GM21423 (cell line): ENCODE measurements at regions not wholly inside any gene's neighbourhood (a gene's known extent, or its start where the extent isn't known, plus 50 kb on each side); places are given as distances from the start of the nearest gene placed in this dataset.

ENCODE experiments used
- ATAC-seq: cut with Tn5 transposase; IDR thresholded peaks from one replicate; pipeline ENCODE4 v1.9.1; 2021; ENCODE audit warnings: mild to moderate bottlenecking, moderate library complexity; ENCODE audit not compliant: unreplicated experiment

GRCh38 chr2:22634167-22634566 lies 750.8 kb upstream of the KLHL29 start:
- ATAC-seq, result no peak

GRCh38 chr2:22656426-22656825 lies 728.6 kb upstream of the KLHL29 start:
- no peak for ATAC-seq

GRCh38 chr2:22673529-22673928 lies 711.5 kb upstream of the KLHL29 start:
- ATAC-seq, result no peak

GRCh38 chr2:22683914-22684313 lies 701.1 kb upstream of the KLHL29 start:
- ATAC-seq, result no peak

GRCh38 chr2:22690096-22690495 lies 694.9 kb upstream of the KLHL29 start:
- no peak for ATAC-seq

GRCh38 chr2:22691666-22692065 lies 693.3 kb upstream of the KLHL29 start:
- ATAC-seq, result no peak

GRCh38 chr2:22692746-22693145 lies 692.2 kb upstream of the KLHL29 start:
- ATAC-seq, result no peak

GRCh38 chr2:22694300-22694699 lies 690.7 kb upstream of the KLHL29 start:
- ATAC-seq, result no peak

- no peak for ATAC-seq
Observed at GRCh38 chr2:22694856-22695255, 690.1 kb upstream of the KLHL29 start.

GRCh38 chr2:22697054-22697788 lies 687.8 kb upstream of the KLHL29 start:
- ATAC-seq, result no peak

GRCh38 chr2:22701561-22702160 lies 683.3 kb upstream of the KLHL29 start:
- no peak for ATAC-seq

GRCh38 chr2:22703286-22703920 lies 681.6 kb upstream of the KLHL29 start:
- no peak for ATAC-seq

- no peak for ATAC-seq
Observed at GRCh38 chr2:22719396-22719795, 665.6 kb upstream of the KLHL29 start.

GRCh38 chr2:22729466-22729865 lies 655.5 kb upstream of the KLHL29 start:
- no peak for ATAC-seq

- ATAC-seq, result no peak
Observed at GRCh38 chr2:22734373-22735045, 650.5 kb upstream of the KLHL29 start.

GRCh38 chr2:22737144-22737543 lies 647.8 kb upstream of the KLHL29 start:
- ATAC-seq, result no peak

GRCh38 chr2:22741216-22741615 lies 643.8 kb upstream of the KLHL29 start:
- no peak for ATAC-seq

- no peak for ATAC-seq
Observed at GRCh38 chr2:22748909-22749308, 636.1 kb upstream of the KLHL29 start.

GRCh38 chr2:22753476-22753875 lies 631.5 kb upstream of the KLHL29 start:
- ATAC-seq, result no peak

- ATAC-seq, result no peak
Observed at GRCh38 chr2:22756276-22757043, 628.5 kb upstream of the KLHL29 start.

GRCh38 chr2:22769497-22769896 lies 615.5 kb upstream of the KLHL29 start:
- no peak for ATAC-seq
